ENCODE measurements at regions not wholly inside any gene's neighbourhood (a gene's known extent, or its start where the extent isn't known, plus 50 kb on each side); places are given as distances from the start of the nearest gene placed in this dataset.

GRCh38 chr6:148203970-148204369 lies 138.7 kb upstream of the SASH1 start:
- peak; percentile 50 to 58 for DNase-seq (ENCODE audit: low read depth in 2 of 2)

GRCh38 chr6:148208298-148208697 lies 134.3 kb upstream of the SASH1 start:
- DNase-seq (ENCODE audit: low read depth in 2 of 2), result no peak

DNA sequence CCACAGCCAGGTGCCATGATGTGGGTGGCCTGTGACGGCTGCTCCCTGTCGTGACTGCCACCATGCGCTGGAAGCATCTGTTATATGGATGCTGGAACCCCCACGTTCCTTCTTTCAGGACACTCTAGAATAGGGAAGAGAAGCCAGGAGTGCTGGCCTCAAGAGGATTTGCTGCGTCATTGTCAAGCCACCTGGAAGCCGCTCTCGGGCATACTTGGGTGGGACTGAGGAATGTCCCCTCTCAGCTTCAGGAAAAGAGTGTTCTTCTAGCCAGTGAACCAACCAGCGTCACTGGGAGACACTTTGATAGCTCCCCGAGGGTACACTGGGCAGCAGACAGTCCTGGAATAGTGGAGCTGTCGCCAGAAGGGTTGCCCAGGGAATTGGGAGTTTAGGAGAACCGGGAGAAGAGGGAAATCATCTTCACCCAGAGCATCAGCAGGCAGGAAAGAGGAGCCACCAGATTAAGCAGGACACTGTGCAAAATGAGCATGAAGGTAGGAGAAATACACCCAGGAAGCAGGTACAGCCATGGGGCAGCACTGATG lies 130.8 kb upstream of the SASH1 start:
- DNase-seq (ENCODE audit: low read depth in 2 of 2), result no peak

- no peak for DNase-seq (ENCODE audit: low read depth in 2 of 2)
Measured at GRCh38 chr6:148212366-148212765, 130.3 kb upstream of the SASH1 start.

- DNase-seq (ENCODE audit: low read depth in 2 of 2), result no peak
Measured at GRCh38 chr6:148213366-148213765, 129.3 kb upstream of the SASH1 start.

- no peak for DNase-seq (ENCODE audit: low read depth in 2 of 2)
Measured at GRCh38 chr6:148214667-148215066, 128.0 kb upstream of the SASH1 start.

DNA sequence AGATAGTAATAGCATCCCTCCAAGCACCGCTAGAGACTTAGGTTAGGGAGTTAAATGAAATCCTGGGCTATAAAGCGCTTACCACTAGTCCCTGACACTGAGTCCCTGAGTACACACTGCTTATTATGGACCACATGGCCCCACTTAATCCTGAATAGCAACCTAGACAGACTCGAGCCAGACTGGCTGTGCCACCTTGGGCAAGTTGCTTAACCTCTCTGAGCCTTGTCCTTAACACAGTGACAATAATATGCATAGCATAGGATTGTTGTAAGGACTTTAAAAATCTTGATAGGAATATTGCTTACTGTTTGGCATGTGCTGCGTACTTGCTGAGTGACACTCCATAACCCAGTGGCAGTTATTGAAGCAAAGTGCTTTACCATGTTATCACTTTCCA lies 125.6 kb upstream of the SASH1 start:
- DNase-seq (ENCODE audit: low read depth in 2 of 2), result no peak

GRCh38 chr6:148217921-148218320 lies 124.7 kb upstream of the SASH1 start:
- DNase-seq (ENCODE audit: low read depth in 2 of 2), result no peak

DNA sequence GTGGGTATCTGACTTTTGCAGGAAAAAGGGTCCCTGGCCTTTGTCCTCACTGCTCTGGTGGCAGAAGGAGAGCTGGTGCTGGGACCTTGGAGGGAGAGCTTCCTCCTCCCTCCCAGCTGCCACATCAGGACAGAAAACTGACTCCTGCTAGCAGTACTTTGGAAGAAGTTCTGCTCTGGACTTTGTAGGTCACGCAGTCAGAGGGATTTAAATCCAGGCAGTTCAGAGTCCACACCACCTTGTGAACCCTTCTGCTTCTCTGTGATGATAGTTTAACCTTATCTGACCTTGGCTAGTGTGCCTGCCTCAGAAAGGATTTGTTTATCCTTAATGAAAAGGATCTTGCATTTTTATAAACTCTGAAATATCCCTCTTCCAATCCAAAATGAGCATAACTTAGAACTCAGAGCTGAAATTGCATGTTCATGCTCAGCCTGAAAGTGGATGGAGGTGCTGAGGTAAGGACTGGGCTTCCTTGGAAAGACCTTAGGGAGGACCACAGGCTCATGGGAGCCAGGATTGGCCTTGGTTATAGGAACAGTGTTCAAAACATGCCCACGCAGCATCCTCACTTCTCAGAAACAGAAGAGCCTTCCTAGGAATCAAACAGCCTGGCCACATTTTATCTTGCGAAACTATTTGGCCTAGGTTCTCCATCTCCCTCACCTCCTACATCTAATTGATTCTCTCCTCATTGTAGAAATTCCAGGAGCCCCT lies 123.9 kb upstream of the SASH1 start:
- DNase-seq (ENCODE audit: low read depth in 2 of 2), result no peak

- no peak for DNase-seq (ENCODE audit: low read depth in 2 of 2)
Measured at GRCh38 chr6:148221196-148221979, 121.2 kb upstream of the SASH1 start.

GRCh38 chr6:148222376-148222775 lies 120.3 kb upstream of the SASH1 start:
- no peak for DNase-seq (ENCODE audit: low read depth in 2 of 2)

- DNase-seq (ENCODE audit: low read depth in 2 of 2), result no peak
Measured at GRCh38 chr6:148222846-148223245, 119.8 kb upstream of the SASH1 start.

DNA sequence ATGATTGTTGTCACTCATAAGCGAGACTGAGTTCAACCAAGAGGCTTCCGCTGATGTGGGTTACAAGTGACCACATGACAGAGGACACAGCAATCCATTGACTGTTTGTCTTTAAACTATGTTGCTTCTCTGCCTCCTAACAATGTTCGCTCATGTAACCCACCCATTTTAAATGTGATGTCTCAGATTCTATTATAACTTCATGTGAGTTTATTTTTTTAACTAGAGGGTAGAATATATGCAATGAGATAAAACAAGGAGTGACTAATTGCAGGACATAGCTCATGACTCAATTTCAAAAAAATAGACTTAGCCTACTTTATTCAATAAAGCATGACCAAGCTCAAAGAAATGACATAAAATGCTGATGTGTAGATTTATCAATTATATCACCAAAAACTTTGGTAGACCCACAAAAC lies 119.2 kb upstream of the SASH1 start:
- DNase-seq (ENCODE audit: low read depth in 2 of 2), result no peak

- DNase-seq (ENCODE audit: low read depth in 2 of 2), result no peak
Measured at GRCh38 chr6:148225871-148226270, 116.8 kb upstream of the SASH1 start.

DNA sequence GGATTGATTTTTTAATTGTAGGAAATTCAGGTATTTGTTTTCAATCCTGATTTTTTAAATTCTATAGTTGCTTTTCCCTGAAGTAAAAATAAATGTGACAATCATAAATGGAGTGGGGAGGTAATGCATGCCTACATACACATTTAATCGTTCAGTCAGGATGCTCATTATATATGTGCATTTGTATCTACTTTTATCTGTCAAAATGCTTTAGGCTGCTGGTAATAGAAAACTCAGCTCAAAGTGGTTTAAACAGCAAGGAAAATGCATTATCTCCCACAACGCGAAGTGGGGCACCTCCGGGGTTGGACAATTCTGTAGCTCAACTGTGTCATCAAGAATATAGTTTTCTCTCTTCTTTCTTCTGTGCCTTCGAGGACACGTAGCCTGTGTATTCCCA lies 116.4 kb upstream of the SASH1 start:
- DNase-seq (ENCODE audit: low read depth in 2 of 2), result no peak

GRCh38 chr6:148231572-148231971 lies 111.1 kb upstream of the SASH1 start:
- no peak for DNase-seq (ENCODE audit: low read depth in 2 of 2)

GRCh38 chr6:148235446-148235845 lies 107.2 kb upstream of the SASH1 start:
- DNase-seq (ENCODE audit: low read depth in 2 of 2), result no peak

DNA sequence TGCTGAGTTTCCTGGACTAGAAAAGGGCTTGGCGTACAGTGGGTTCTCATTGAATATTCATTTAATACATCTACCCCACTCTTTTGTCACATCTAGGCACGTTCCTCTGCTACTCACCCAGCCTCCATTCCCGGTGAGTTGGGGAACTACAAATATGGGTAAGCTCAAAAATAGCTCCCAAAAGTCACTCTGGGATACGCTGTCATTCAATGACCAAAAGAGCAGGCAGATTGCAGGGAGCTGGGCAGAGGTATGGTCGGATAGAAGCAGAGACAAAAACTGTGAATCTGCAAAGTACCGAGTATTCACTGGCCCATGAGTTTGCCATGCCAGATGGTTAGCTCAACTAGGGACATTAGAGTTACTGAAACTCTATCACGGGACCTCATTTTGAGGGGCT lies 103.9 kb upstream of the SASH1 start:
- DNase-seq (ENCODE audit: low read depth in 2 of 2), result no peak

DNA sequence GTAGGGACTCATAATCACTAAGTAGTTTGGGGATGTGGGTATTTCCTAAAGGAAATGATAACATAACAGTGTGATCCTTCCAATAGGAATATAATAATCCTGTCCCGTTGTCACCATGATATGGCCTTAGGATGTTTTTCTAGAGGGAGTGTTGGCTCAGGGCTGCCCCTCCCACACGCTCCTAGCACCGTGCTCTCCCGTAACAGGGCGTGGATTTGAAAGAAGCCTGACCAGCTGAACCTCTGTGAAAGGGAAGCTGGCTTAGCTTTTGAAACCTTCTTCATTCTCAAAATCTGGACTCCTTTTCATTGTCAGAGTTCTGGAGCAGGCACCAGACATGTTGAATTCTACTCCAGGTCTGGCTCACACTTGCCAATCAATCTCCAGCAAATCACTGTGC lies 103.4 kb upstream of the SASH1 start:
- no peak for DNase-seq (ENCODE audit: low read depth in 2 of 2)

GRCh38 chr6:148239801-148240460 lies 102.7 kb upstream of the SASH1 start:
- no peak for DNase-seq (ENCODE audit: low read depth in 2 of 2)

DNA sequence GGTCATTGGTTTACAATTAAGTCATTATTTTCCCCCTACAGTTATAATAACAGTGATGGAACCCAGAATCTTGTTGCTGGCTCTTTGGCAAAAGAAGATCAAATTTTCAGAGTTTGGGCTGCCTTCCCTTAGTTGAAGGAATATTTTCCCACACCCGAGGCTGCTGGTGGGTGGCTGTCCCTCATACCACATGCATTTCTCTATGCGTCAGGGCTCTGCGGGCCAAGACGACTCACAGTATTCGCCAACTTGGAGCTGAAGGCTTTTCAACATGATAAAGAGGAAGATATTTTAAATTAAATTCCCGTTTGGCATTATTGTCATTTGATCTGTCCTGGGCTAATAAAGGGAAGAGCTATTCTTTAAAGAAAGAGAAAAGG lies 102.2 kb upstream of the SASH1 start:
- DNase-seq (ENCODE audit: low read depth in 2 of 2), result no peak

DNA sequence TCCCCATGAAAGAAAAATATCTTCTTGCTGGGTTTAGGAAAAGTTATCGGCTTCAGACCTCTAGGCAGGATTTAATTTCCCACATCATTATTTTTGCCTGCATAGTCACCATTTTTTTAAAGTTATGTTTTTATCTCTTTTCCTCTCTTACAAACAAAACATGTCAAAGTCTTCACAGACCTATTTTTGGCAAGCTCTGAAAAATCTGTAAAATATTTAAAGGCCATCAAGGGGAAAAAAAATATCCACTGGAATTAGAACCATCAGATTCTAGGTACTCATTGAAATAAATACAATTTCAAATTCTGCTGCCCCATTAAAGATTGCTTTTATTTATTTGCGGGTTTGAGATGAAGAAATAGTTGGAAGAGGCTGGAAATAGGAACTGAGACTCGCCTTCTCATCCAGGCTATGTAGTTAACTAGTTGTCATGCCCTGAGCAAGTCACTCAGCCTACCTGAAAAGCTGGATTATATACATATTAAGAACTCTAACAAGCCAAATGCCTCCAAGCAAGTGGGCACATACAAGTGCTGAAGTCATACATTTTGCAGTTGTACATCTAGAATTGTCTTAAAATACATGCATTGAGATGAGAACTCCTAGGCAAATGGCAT lies 101.7 kb upstream of the SASH1 start:
- DNase-seq (ENCODE audit: low read depth in 2 of 2), result no peak

Data from stimulated activated CD4-positive, alpha-beta T cell treated with anti-CD3 and anti-CD28 coated beads, Interleukin-15, amount 100 ng/mL, for 48 hours (primary cell).